ENCODE measurements at regions not wholly inside any gene's neighbourhood (a gene's known extent, or its start where the extent isn't known, plus 50 kb on each side); places are given as distances from the start of the nearest gene placed in this dataset.

DNA sequence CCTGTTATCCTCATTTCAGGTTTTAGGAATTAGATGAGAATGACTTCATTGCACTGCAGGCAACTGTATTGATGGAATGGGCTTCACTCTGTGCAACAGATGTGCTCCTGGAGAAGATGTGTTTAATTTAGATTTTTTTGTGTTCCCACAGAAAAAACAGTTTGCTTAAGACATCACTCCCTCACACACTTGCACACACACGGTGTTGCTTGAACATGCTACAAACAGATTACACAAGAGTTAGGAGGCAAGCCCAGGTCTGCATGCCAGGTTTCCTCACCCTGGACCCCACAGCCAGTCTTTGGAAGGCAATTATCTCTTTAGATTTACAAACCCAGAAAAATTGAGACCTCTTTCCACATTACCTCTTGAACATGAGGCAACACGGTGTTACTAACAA lies 93.7 kb upstream of the KLHL29 start:
- no peak for DNase-seq

- DNase-seq, result no peak
Measured at GRCh38 chr2:23292024-23292423, 93.0 kb upstream of the KLHL29 start.

DNA sequence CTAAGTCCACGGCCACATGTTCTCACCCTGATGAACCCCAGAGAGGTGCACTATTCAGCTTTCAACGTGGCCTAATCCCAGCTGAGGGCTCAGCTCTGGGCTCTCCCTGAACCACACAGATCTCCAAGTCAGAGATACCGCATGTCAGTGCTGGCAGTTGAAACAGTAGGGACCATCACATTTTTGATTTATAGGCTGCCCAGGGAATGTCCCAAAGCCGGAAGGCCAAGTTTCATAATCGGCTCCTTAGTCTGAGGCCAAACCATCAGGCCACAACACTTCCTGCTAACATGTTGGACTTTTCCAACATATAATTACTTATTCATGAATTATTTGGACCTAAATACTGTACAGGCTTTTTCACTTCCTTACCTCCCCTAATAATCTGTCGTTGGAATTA lies 91.9 kb upstream of the KLHL29 start:
- no peak for DNase-seq

GRCh38 chr2:23293731-23294130 lies 91.2 kb upstream of the KLHL29 start:
- no peak for DNase-seq

DNA sequence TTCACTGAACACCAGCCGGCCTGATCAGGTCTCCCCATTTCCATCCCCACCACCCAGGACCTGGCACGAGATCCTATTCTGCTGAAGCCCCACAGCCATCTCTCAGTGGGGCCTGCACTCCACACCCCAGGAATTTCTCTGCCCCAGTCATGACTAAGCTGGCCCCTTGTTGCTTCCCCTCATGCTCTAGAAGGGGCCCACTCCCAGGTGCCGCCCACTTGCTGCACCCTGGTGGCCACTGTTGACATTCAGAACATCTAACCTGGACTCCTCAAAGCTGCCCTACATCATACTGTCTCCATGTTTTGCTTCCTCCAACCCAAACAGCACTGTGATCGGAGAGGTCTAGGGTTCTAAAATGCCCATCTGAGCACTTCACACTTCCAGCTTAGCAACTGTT lies 90.7 kb upstream of the KLHL29 start:
- no peak for DNase-seq

DNA sequence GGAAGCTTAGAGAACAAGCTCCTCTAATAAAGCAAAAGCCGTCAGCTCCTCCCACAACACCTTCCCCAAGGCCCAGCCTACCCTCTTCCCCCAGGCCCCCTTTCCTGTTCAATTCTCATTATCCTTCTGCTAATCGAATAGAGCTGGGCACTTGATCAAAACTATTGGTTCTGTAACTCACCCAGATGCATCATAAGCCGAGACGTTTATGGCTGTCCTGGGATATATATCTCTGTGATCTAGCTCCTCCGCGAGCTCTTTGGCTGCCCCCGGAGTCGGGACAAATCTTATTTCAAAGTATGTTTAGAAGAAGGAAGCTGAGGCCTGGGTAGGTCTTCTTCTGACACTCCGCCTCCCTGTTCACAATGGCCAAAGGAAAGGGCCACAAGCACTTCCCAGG lies 88.3 kb upstream of the KLHL29 start:
- DNase-seq, result no peak

- no peak for DNase-seq
Measured at GRCh38 chr2:23297112-23297511, 87.9 kb upstream of the KLHL29 start.

DNA sequence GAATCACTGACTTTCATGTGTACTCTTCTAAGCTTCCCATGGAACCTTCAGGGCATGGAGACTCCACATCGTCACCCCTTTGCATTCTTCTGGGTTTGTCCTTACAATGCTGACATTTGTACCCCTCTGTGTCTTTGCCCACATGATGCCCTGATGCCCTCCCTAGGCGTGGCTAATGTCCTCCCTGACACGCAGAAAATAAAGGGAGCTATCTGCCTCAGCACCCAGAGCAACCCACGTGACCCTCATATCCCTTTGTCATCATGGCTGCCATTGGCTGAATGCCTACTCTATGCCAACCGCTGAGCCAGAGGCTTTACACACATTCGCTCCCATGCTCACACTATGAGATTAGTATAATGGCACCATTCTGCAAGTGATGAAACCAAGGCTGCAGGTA lies 86.4 kb upstream of the KLHL29 start:
- no peak for DNase-seq

- DNase-seq, result no peak
Measured at GRCh38 chr2:23299476-23300195, 85.3 kb upstream of the KLHL29 start.

DNA sequence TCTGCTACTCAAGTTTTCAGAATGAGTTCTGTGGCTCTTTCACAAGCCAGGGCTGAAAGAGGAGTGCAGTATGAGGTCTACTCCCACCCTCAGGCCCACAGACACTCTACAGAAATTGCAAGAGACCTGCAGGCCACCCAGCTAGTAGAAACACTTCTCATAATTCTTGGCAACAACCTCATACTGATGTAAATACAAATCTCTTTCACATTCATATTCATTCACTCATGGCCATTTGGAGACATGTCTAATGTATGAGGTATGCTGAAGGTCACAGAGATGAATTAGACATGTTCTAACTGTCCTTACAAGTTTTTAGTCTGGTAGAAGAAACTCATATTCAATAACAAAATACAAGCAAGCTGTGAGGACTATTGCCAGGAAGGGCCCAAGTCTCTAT lies 83.8 kb upstream of the KLHL29 start:
- DNase-seq, result no peak

GRCh38 chr2:23302591-23302990 lies 82.4 kb upstream of the KLHL29 start:
- no peak for DNase-seq

- no peak for DNase-seq
Measured at GRCh38 chr2:23306401-23306800, 78.6 kb upstream of the KLHL29 start.

DNA sequence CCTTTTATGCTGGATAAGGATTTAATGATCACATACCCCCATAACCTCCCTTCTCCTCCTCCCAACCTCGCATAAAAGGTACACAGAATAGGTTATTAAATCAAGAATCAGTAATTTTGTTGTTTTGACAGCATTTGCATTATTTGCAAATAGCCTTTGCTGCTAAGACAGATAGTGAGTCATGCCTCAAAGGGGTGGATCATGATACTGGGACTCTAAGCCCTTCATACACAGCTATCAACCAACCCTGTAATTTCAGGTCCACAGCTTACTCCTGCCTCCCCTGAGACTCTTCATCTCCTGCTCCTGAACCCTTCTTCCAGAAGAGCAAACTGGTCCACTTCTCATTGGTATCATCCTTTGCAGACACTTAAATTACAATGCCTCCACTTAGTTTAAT lies 73.8 kb upstream of the KLHL29 start:
- DNase-seq, result no peak

- DNase-seq, result no peak
Measured at GRCh38 chr2:23312996-23313606, 71.9 kb upstream of the KLHL29 start.

DNA sequence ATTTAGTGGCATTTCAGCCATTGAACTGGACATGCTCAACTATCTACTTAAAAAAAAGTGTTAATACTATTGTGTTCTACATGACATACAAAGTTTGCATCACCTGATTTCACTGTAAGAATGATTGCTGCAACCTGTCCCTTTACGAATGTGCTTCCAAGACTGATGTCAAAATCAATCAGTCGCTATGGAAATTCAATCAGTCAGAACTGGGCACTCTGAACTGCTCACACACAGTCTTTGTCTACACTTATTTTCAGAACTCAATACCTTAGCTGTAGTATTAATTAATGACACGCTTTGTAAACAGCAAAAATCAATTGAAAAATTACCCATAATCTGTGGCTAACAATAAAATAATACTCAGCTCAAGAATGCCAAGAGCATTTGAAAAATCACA lies 70.3 kb upstream of the KLHL29 start:
- no peak for DNase-seq

DNA sequence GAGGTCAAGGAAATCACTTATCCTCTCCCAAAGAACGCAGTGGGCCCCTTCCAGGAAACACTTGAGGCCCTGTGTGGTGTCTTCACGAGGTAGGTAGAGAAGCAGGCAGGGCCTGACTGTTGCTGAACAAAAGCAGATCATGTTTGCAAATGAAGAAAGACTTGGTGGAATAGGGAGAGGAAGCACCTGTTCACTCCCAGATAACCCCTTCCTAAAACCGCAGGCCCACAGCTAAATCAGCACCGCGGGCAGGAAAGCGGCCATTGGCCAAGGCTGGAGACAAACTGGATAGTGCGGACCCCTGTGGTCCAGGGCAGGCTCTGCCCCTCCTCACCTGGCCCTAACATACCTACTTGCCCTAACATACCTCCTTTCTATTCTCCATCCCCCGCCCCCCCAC lies 64.9 kb upstream of the KLHL29 start:
- DNase-seq, result no peak

DNA sequence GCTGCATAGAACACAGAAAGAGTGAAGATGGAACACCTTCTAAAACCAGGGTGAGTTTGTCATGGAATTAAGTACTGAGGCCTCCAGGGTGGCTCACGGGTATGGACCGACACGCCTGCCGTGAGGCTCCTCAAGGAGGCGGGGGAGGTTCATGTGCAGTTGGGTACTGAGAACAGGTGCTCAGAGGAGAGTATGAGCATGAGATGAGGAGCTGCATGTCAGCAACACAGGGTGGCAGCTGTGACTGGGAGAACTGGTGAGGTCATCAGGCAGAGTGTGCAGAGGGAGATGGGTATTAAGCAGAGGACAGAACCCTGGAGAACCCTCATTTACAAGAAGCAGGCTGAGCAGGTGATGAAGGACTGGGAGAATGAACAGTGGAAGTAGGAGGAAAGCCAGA lies 63.2 kb upstream of the KLHL29 start:
- DNase-seq, result no peak

DNA sequence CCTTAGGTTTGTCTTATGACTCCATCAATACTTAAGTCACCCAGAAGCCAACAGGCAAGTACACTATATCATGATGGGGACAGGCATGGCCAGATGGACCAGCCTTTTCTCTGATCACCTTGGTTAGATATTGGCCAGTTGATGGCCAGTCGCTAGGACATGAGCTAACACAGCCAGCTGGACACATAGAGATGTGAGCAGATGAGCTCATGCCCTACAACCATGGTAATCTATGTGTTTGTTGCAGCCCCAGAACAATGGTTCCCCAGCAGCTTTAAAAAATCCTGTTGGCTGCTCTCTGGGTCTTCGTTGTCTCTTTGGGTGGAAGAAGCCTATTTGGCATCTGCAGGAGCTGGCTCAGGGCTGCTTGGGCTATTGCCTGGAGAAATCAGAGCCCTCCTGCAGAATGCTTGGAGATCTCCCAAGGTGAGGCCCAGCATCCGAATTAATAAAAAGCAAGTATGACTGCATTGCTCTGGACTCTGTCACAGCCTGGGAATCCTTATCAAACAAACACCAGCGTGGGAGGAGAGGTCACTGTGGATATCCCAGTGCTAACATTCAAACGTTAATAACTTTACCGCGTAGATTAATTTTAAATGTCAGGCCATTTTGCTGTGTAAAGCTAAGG lies 62.3 kb upstream of the KLHL29 start:
- DNase-seq, result no peak

GRCh38 chr2:23323198-23323916 lies 61.6 kb upstream of the KLHL29 start:
- no peak for DNase-seq

DNA sequence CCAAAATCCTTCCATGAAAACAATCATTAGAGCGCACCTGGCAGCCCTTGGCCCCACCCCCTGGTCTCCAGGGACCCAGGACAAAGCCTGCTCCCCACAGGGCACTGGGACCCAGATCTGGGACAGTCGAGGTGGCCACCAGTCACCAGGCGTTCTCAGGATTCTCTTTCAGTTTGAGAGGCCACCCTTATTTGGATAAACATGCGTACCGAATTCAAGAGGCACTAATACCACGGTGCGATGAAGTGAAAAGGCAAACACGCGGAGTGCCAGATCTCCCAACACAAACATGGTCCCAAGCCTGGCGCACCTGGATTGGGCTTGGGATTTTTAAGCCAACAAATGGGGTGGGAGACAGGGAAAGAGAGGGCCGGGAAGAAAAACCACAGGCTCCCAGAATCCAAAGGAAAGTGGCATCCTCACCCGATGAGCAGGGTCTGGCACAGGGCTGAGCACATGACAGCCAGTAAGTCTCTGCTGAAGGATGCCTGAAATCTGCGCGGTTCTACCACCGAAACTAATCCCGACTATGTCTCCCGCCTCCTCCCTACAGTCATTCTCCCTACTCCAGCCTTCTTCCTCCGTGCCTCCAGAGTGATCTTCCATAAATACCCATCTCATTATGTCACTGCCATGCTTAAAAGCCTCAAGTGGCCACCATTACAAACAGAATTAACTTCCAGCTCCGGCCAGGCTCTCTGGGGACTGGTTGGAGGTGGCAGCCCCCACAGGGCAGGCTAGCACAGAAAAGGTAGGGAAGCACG lies 60.9 kb upstream of the KLHL29 start:
- DNase-seq, result no peak

DNA sequence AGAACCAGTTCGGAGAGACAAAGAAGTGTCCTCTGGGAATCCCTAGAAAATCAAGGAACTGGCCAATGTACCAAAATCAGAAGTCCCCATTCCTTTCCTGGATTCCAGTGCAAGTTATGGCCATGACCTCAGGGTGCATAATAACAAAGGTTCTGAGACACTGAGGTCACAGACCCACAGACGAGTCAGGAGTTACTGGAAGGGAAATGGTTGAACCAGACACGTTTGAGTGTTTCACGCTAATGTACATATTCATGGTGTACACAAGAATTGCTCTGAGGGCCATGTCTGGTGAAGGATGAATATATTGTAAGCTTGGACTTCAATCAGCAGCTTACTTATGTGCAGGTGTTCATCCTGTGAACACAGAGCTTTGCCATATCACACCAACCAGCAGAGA lies 58.6 kb upstream of the KLHL29 start:
- DNase-seq, result no peak

DNA sequence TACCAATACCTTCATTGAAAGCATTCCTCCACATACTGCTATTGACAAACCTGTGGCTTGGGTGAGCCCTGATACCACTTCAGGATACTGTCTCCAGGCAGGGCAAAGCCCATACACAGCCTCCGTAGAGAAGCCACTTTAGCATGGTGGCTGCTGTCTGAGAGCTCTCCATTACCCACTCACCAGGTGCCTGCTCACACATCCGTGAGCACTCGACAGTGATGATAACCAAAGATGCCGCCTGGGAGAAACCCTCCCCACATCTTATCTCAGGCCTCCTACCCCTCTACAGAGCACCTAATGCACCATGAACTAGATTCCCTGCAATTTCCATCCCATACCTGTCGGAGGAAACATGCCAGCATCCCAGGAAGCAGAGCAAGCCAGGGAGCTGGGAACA lies 57.6 kb upstream of the KLHL29 start:
- DNase-seq, result no peak

DNA sequence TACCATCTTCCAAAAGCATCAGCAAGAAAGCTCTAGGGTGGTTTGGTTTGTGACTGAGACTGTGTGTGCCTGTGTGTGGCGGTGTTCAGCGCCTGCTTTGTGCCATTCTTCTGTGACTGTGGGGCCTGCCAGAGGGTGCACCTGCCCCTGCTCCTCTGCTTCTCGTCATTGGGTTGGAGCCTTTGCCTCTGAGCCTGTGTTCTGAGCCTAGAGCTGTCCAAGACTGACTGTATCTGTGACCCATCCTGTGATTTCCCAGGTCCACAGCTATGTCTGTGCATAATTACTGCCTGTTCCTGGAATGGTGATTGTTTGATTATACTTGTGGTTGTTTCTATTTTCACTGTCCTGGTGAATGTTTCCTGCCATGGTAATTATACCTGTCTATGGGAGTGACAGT lies 57.1 kb upstream of the KLHL29 start:
- DNase-seq, result no peak
